DOHH2 (cell line): ENCODE measurements at regions not wholly inside any gene's neighbourhood (a gene's known extent, or its start where the extent isn't known, plus 50 kb on each side); places are given as distances from the start of the nearest gene placed in this dataset.

Source experiments
- H3F3A ChIP-seq: fragments of 200-600 bp; sonication (generic), shearing (Covaris generic); 2 replicates; pipeline ENCODE4 v1.6.0; 2016; ENCODE audit warnings: antibody characterized with exemption, mild to moderate bottlenecking; ENCODE audit not compliant: control insufficient read depth, insufficient read depth
- H3K27ac ChIP-seq: fragments of 200-600 bp; sonication (generic); 2 replicates; pipeline ENCODE4 v1.5.1; 2014; ENCODE audit warnings: low read depth, mild to moderate bottlenecking, low read length, moderate library complexity
- H3K27me3 ChIP-seq: fragments of 200-600 bp; sonication (generic); 2 replicates; pipeline ENCODE4 v1.6.1; 2014; ENCODE audit warnings: mild to moderate bottlenecking, low read length, mixed read lengths; ENCODE audit not compliant: control insufficient read depth
- H3K36me3 ChIP-seq: fragments of 200-600 bp; sonication (generic); 2 replicates; pipeline ENCODE4 v1.6.1; 2014; ENCODE audit warnings: mild to moderate bottlenecking, low read length, moderate library complexity, mixed read lengths; ENCODE audit not compliant: control insufficient read depth
- H3K4me1 ChIP-seq: fragments of 200-600 bp; sonication (generic); 2 replicates; pipeline ENCODE4 v1.6.1; 2014; ENCODE audit warnings: mild to moderate bottlenecking, low read length, mixed read lengths; ENCODE audit not compliant: control insufficient read depth
- H3K4me2 ChIP-seq: fragments of 200-600 bp; sonication (generic); 2 replicates; pipeline ENCODE4 v1.6.0; 2014; ENCODE audit warnings: mild to moderate bottlenecking, low read length, moderate library complexity
- H3K4me3 ChIP-seq: fragments of 200-600 bp; sonication (generic); 2 replicates; pipeline ENCODE4 v1.5.1; 2014; ENCODE audit warnings: mild to moderate bottlenecking, low read length, mixed read lengths
- H3K79me2 ChIP-seq: fragments of 200-600 bp; sonication (generic); 2 replicates; pipeline ENCODE4 v1.6.1; 2014; ENCODE audit warnings: mild to moderate bottlenecking, low read length, mixed read lengths; ENCODE audit not compliant: control insufficient read depth
- H3K9me2 ChIP-seq: fragments of 200-600 bp; sonication (generic); replicated peaks from 2 replicates; pipeline ENCODE4 v1.6.1; 2014; ENCODE audit warnings: mild to moderate bottlenecking, low read length, mixed read lengths; ENCODE audit not compliant: control insufficient read depth
- H3K9me3 ChIP-seq: fragments of 200-600 bp; sonication (generic); 2 replicates; pipeline ENCODE4 v1.6.1; 2014; ENCODE audit warnings: antibody characterized with exemption, low read length, mixed read lengths; ENCODE audit not compliant: control insufficient read depth, insufficient read depth
- H4K20me1 ChIP-seq: fragments of 200-600 bp; sonication (generic); 2 replicates; pipeline ENCODE4 v1.6.0; 2014; ENCODE audit warnings: low read depth, mild to moderate bottlenecking, antibody characterized with exemption, low read length, moderate library complexity; ENCODE audit not compliant: control insufficient read depth, insufficient read depth
- CTCF ChIP-seq: fragments of 200-600 bp; sonication (generic); IDR thresholded peaks from one replicate; pipeline ENCODE4 v1.5.1; 2014; ENCODE audit warnings: antibody characterized with exemption, mild to moderate bottlenecking, low read depth, low read length; ENCODE audit not compliant: poor library complexity, severe bottlenecking
- EZH2phosphoT487 ChIP-seq: fragments of 200-600 bp; sonication (generic); IDR thresholded peaks from 2 replicates; pipeline ENCODE4 v1.6.1; 2017; ENCODE audit warnings: borderline replicate concordance, mild to moderate bottlenecking, antibody characterized with exemption, low read length, moderate library complexity, mixed read lengths

GRCh38 chrX:140206657-140207056, 241.3 kb upstream of the CXorf66 start:
- H4K20me1 ChIP-seq = no peaks in the 10 kb centered on the region
- H3K9me3 ChIP-seq = no peaks in the 10 kb centered on the region
- H3K27ac ChIP-seq = no peak overlapping the region
- H3K9me2 ChIP-seq = no peaks in the 10 kb centered on the region
- no peaks in the 10 kb centered on the region for H3K36me3 ChIP-seq
- no peak for TF ChIP-seq CTCF
- no peak for TF ChIP-seq EZH2phosphoT487
- H3F3A ChIP-seq = no peaks in the 10 kb centered on the region
- no peak overlapping the region for H3K4me2 ChIP-seq
- H3K4me1 ChIP-seq = no peaks in the 10 kb centered on the region
- no peaks in the 10 kb centered on the region for H3K27me3 ChIP-seq
- no peaks in the 10 kb centered on the region for H3K79me2 ChIP-seq
- no peak overlapping the region for H3K4me3 ChIP-seq

- Histone ChIP-seq H3K27me3 (no peaks in the 10 kb centered on the region), H3K36me3 (no peaks in the 10 kb centered on the region), H3K9me3 (no peaks in the 10 kb centered on the region), H3K4me2 (no peak overlapping the region), H4K20me1 (no peaks in the 10 kb centered on the region), H3K9me2 (no peaks in the 10 kb centered on the region), H3K4me1 (no peaks in the 10 kb centered on the region), H3F3A (no peaks in the 10 kb centered on the region), H3K4me3 (no peak overlapping the region), H3K27ac (no peak overlapping the region), H3K79me2 (no peaks in the 10 kb centered on the region)
- no peak for TF ChIP-seq CTCF
- no peak for TF ChIP-seq EZH2phosphoT487
These were observed 225.3 kb upstream of the CXorf66 start for GRCh38 chrX:140190441-140191108.

GRCh38 chrX:140180585-140180984, 215.3 kb upstream of the CXorf66 start:
- Histone ChIP-seq H3K9me2 (no peaks in the 10 kb centered on the region), H3K27me3 (no peaks in the 10 kb centered on the region), H3K36me3 (no peaks in the 10 kb centered on the region), H3K4me1 (no peaks in the 10 kb centered on the region), H3K9me3 (no peaks in the 10 kb centered on the region), H3K4me3 (no peak overlapping the region), H4K20me1 (no peaks in the 10 kb centered on the region), H3K4me2 (no peak overlapping the region), H3K79me2 (no peaks in the 10 kb centered on the region), H3K27ac (no peak overlapping the region), H3F3A (no peaks in the 10 kb centered on the region)
- TF ChIP-seq EZH2phosphoT487 (no peak), CTCF (no peak)

GRCh38 chrX:140177821-140178220, 212.5 kb upstream of the CXorf66 start:
- Histone ChIP-seq H3K9me3 (no peaks in the 10 kb centered on the region), H3F3A (no peaks in the 10 kb centered on the region), H3K9me2 (no peaks in the 10 kb centered on the region), H4K20me1 (no peaks in the 10 kb centered on the region), H3K27ac (no peak overlapping the region), H3K36me3 (no peaks in the 10 kb centered on the region), H3K27me3 (no peaks in the 10 kb centered on the region), H3K4me3 (no peak overlapping the region), H3K79me2 (no peaks in the 10 kb centered on the region), H3K4me1 (no peaks in the 10 kb centered on the region), H3K4me2 (no peak overlapping the region)
- TF ChIP-seq CTCF (no peak), EZH2phosphoT487 (no peak)
